ENCODE measurements at regions not wholly inside any gene's neighbourhood (a gene's known extent, or its start where the extent isn't known, plus 50 kb on each side); places are given as distances from the start of the nearest gene placed in this dataset.
A peak's percentile ranks its signal among the peaks of the same experiment; 100 is the strongest.

- DNase-seq, result no peak
Observed at GRCh38 chr2:214674278-214674677, 135.2 kb downstream of the BARD1 start.

- peak; percentile 8 for DNase-seq
Observed at GRCh38 chr2:214671319-214671885, 138.1 kb downstream of the BARD1 start.

- no peak for DNase-seq
Observed at GRCh38 chr2:214652473-214652872, 157.0 kb downstream of the BARD1 start.

GRCh38 chr2:214651451-214651850 is 158.0 kb downstream of the BARD1 start:
- DNase-seq, result no peak

- DNase-seq, result no peak
Observed at GRCh38 chr2:214649440-214650205, 159.9 kb downstream of the BARD1 start.

- no peak for DNase-seq
Observed at GRCh38 chr2:214648520-214648919, 161.0 kb downstream of the BARD1 start.

- no peak for DNase-seq
Observed at GRCh38 chr2:214631406-214631805, 178.1 kb downstream of the BARD1 start.

GRCh38 chr2:214630402-214631045 is 179.0 kb downstream of the BARD1 start:
- DNase-seq, result no peak

- DNase-seq, result no peak
Observed at GRCh38 chr2:214629875-214630274, 179.6 kb downstream of the BARD1 start.

Data from NCI-H526 treated with DMSO at 0.1 percent for 48 hours (cell line).